Left colon (tissue), 2 donors: ENCODE measurements at regions not wholly inside any gene's neighbourhood (a gene's known extent, or its start where the extent isn't known, plus 50 kb on each side); places are given as distances from the start of the nearest gene placed in this dataset.
"Not testable (repeated sequence)": the region's sequence is repeated elsewhere in the genome, so short reads cannot be mapped to it uniquely, and the experiment has no call there.

ENCODE experiments used
- ATAC-seq: fragments of 200-7000 bp; cut with Tn5 transposase; one replicate; pipeline ENCODE4 v1.9.1; 2020; ENCODE audit warnings: mild to moderate bottlenecking, moderate library complexity
- DNase-seq, 2 donors: peaks; one replicate each; pipeline ENCODE4 v3.0.0-alpha.2; 2020
- intact Hi-C, 2 donors: fragments of 100-400 bp; cut with DNase I in 1 of 2; cut with micrococcal nuclease in 1 of 2; formaldehyde crosslinking; loops; one replicate each; pipeline versions ENCODE4 v1.11.2 to v1.14.0; 2022; cut with DNase I, micrococcal nuclease
- donor health status: DM: no; HTN: no; CAD: no.
- donor health status: DM: yes; HTN: yes; CAD: no.

- ATAC-seq: no peak
- no peak for DNase-seq
- intact Hi-C loops: no loop called here
Measured at GRCh38 chr2:16767789-16768476, 102.3 kb upstream of the CYRIA start.

GRCh38 chr2:16765356-16765755 is 99.7 kb upstream of the CYRIA start:
- ATAC-seq (no peak), DNase-seq (no peak)
- intact Hi-C loops: no loop called here

DNA sequence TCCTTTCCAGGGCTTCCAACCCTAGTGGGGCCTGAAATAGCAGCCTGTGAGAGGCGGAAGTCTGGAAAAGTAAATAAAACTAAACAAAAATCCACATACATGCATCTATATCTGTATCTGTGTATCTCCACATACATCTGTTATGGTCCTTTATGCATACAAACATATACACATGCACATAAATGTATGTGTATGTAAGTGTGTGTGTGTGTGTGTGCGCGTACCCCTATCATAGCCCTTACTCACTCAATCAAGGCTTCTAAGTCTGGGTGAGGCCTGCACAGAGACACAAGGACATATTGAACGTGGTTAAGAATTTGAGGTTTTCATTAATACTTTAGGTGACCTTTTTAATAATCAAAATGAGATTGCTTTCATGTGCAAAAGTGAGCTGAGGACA is 98.9 kb upstream of the CYRIA start:
- no peak for DNase-seq
- ATAC-seq: no peak
- intact Hi-C loops: no loop called here

GRCh38 chr2:16763493-16763899 is 97.9 kb upstream of the CYRIA start:
- intact Hi-C loops: no loop called here
- DNase-seq: no peak
- no peak for ATAC-seq

DNA sequence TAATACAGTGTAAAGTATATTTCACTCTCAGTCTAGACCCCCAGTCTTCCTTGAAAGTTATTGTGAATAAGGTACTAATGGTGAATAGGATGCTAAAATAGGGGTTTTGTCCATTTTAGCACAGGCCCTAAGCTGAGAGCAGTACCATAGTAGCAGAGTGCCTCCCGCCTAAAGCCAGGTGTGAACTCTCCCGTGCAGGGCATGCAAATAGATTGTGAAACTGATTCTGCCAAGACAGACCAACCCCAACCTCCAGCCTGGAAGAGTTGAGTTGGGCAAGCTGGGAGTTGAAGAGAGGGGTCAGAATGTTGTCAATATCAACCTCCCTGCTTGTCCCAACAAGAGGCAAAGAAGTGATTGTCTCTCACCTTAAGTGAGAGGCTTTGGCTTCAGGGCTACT is 97.4 kb upstream of the CYRIA start:
- no peak for ATAC-seq
- intact Hi-C loops: no loop called here
- no peak for DNase-seq

GRCh38 chr2:16760426-16760825 is 94.8 kb upstream of the CYRIA start:
- intact Hi-C loops: no loop called here
- no peak for DNase-seq
- no peak for ATAC-seq

GRCh38 chr2:16756831-16757644 is 91.4 kb upstream of the CYRIA start:
- intact Hi-C loops: loop anchor here (5.0 to 10.0 kb wide), 3 partner anchors 140 to 202 kb away; no protein-coding TSS in a partner anchor
- ATAC-seq: peak; percentile 82
- DNase-seq: peak; percentile 45 to 80

DNA sequence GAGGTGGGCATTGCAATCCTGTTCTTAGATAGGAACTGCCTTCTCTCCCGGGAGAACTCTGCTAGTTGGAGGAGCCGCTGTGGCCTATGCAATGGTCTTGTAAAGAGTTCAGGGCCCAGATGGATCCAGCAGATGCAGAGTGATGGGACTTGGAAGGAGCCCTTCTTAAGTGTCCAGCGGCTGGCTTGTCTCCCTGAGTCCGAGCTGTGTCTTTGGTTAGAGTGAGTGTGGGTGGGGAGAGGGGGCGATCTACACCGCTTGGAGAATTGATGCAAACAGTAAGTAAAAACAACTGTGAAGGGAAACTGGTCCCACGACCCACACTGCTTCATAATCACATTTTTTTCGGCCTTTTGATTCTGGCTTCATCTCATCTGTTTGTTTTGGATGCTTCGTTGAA is 89.8 kb upstream of the CYRIA start:
- ATAC-seq (no peak), DNase-seq (no peak)
- intact Hi-C loops: loop anchor here (5.0 to 10.0 kb wide), 3 partner anchors 138 to 201 kb away; no protein-coding TSS in a partner anchor

GRCh38 chr2:16753025-16753424 is 87.4 kb upstream of the CYRIA start:
- intact Hi-C loops: loop anchor here (10.0 kb wide), 2 partner anchors 148 to 198 kb away; no protein-coding TSS in a partner anchor
- not testable (repeated sequence) for ATAC-seq, DNase-seq

- not testable (repeated sequence) for ATAC-seq, DNase-seq
- intact Hi-C loops: loop anchor here (10.0 kb wide), 2 partner anchors 146 to 196 kb away; no protein-coding TSS in a partner anchor
Measured at GRCh38 chr2:16750925-16751214, 85.2 kb upstream of the CYRIA start.

GRCh38 chr2:16750175-16750924 is 84.7 kb upstream of the CYRIA start:
- ATAC-seq: no peak
- no peak for DNase-seq
- intact Hi-C loops: loop anchor here (10.0 kb wide), 2 partner anchors 146 to 196 kb away; no protein-coding TSS in a partner anchor

DNA sequence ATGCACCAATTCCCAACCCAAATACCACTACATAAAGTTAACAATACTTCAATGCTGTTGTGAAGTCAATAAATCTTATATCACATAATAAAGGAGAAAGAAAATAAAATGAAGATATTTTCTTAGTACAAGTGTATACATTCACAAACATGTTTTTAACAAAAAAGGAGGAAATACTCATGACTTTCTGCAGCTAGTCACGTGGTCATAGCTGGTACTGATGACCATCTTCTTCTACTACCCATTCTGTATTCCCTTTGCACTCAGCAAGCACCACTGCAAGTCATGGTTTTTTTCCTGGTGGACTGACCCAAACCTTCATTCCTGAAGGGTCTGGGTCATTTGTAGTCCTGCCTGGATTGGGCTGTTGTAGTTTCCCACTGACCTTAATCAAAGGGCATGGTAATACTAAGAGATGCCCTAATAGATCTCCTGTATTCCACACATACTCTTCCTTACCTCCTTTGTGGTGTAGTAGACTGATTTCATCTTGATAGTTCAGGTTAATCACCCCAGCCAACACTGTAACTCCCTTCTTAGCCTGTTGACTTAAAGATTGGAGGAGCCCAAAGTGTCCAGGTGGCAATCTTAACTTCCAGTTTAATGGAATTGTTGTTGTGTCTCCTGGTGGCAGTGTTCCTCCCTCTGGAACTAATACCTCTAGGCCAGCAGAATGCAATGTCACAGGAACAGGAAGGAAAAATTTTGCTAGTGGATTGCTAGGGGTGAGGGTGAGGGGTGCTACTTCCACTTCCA is 83.1 kb upstream of the CYRIA start:
- DNase-seq, ATAC-seq, intact Hi-C loops: not testable (repeated sequence)

DNA sequence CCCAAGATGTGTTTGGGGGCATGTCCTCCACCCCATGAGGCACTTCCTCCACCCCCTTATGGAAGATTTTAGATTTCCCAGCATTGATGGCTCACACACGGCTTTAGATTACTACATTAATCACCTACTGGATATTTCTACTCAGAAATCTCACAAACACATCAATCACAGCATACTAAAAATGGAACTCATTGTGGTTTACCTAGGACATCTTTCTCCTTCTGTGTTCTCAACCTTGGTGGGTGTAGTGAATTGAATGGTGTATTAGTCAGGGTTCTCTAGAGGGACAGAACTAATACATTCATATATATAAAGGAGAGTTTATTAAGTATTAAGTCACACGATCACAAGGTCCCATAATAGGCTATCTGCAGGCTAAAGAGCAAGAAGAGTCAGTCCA is 82.1 kb upstream of the CYRIA start:
- no peak for ATAC-seq
- no peak for DNase-seq
- intact Hi-C loops: no loop called here

DNA sequence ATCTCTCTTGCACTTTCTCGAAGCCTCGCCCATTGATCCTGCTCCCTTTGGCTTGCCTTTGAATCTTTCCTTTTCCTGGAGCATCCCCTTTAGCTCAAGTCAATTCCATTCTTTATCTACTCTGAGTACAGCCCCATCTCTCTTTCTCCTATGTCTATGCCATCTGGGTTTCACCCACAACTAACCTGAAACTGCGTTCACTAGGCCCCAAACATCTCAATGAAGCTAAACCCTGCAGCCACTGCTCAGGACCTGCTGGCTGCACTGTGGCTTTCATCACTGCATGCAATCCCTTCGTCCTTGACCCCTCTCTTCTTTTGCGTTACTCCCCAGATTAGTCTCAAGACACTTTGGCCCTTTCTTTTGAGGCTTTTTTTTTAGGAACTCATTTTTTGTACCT is 81.6 kb upstream of the CYRIA start:
- ATAC-seq: no peak
- intact Hi-C loops: no loop called here
- DNase-seq: no peak

DNA sequence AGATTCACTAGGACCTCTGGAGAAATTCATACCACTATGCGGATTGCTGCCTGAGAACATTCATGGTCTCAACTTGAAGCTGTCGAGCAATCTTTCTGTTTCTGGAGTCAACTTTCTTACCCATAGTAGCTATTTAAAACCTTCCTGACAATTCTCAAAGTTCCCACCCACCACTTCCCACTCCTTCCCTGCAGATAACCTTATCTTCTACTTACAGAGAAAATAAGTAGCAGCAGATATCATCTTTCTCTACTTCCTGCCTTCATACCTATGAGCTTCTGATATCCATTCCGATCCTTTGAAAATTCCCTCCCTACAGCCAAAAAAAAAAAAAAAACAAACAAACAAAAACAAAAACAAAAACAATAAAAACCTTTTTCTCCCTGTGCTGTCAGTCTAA is 81.2 kb upstream of the CYRIA start:
- DNase-seq: no peak
- intact Hi-C loops: no loop called here
- no peak for ATAC-seq

- no peak for ATAC-seq
- DNase-seq: no peak
- intact Hi-C loops: no loop called here
Measured at GRCh38 chr2:16746329-16746728, 80.7 kb upstream of the CYRIA start.

- no peak for DNase-seq
- intact Hi-C loops: no loop called here
- no peak for ATAC-seq
Measured at GRCh38 chr2:16745466-16745865, 79.8 kb upstream of the CYRIA start.

DNA sequence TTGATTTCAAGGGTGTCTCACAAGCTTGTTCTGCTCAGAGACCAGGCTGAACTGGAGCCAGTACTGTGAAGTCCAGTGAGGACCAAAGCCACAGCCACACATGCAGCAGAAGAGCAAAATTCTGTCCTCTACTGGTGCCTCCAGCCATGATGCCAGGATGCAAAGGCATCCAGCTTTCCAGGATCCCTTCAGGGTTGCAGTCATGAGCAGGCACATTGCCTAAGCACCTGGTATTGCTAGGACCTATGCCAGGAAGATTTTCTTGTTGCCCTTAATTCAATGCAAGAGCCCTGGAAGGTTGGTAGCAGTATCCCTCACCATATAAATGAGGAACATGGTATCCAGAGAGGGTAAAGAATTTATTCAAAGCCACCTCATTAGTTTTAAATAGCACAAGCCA is 78.9 kb upstream of the CYRIA start:
- intact Hi-C loops: no loop called here
- DNase-seq (no peak), ATAC-seq (no peak)

DNA sequence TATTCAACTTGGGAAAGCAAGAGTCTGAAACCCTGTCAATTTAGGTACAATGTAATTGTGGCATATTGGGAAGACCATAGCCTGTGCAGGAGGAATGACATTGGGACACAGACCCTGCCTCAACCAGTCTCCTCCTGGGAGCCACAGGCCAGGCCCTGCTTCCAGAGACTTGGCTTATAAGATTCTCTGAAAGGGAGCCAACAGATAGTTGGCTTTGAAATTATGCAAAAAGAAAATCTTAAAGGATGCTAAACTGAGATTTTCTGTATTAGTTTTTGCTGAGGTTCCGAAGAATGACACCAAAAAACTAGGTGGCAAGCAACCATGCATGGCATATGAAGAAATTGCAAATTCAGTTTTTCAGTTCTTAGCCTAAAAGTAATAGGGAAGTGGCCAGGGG is 76.4 kb upstream of the CYRIA start:
- intact Hi-C loops: no loop called here
- DNase-seq: no peak
- ATAC-seq: no peak
